ENCODE measurements at regions not wholly inside any gene's neighbourhood (a gene's known extent, or its start where the extent isn't known, plus 50 kb on each side); places are given as distances from the start of the nearest gene placed in this dataset.

GRCh38 chr4:177182166-177182565 lies 127.5 kb upstream of the NEIL3 start:
- TF ChIP-seq CTCF (IDR thresholded peaks at IDR 0.05) (no peak), ZFX (IDR thresholded peaks at IDR 0.05; ENCODE audit: borderline replicate concordance) (no peak)
